Cerebellar cortex (tissue), 1 donor: ENCODE measurements at regions not wholly inside any gene's neighbourhood (a gene's known extent, or its start where the extent isn't known, plus 50 kb on each side); places are given as distances from the start of the nearest gene placed in this dataset.
A peak's percentile ranks its signal among the peaks of the same experiment; 100 is the strongest.

Source experiments
- DNase-seq: peaks from one replicate; pipeline ENCODE4 v3.0.0-alpha.2; 2015; ENCODE audit warnings: low spot score

DNA sequence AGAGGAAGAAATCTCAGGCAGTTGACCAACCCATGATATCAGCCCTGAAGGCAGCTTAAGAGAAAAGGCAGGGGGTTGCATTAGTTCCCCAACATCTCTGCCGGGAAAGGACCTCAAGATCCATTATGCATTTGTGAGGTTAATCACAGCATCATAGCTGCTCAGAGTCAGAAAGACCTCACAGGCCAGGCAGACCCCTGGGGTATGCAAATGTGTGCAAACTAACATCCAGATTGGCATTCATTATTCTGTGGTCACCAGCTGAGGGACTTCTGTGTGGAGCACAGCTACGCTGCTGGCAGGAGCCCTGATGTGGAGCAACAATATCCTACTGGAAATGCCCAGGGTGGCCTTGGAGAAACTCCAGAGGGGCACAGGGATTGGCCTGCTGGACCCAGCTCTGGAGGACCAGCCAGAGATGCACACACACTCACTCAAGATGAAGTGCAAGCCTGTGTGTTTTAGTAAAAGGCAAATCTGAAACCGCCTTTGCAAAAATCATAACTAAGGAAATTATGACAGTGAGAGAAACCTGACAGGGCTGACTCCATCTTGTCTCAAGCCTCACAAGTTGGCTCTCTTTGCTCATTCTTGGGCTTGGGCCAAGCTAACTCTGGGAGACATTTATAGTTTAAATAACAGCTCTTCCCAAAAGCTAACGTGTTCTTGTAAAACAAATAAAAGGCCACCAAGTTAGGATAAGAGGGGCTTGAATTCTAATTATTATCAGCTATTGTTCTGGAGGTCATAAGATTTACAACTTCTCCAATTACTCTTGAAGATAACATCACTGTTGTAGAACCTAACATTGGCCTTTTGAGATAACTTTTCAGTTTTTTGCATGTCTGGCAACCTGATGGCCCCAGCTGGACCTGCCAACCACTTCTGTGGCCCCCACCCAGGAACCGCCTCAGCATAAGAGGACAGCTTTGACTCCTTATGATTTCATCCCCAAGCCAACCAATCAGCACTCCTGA lies 257.1 kb downstream of the UACA start:
- no peak for DNase-seq

DNA sequence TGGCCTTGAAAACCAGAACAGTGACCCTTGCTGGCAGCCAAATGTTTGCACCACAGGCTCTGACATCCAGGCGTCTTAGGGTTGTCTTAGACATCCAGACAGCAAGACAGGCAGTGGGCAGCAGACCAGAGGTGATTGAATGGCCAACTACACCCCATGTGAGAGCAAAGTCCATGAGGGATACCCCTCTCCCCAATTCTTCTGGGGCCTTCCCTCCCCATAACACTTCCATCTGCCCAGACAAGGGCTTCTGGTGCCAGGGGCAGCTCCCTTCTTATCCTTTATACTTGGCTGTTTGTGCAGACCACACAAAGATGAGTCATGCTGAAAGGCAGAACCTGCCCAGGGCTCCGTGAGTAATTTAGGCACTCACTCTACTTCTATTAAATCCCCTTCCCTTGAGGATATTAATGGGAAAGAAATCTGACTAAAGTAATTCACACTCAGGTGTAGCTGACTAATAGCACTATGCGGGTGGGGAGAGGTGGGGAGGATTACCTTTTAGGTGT lies 257.9 kb downstream of the UACA start:
- DNase-seq: no peak

DNA sequence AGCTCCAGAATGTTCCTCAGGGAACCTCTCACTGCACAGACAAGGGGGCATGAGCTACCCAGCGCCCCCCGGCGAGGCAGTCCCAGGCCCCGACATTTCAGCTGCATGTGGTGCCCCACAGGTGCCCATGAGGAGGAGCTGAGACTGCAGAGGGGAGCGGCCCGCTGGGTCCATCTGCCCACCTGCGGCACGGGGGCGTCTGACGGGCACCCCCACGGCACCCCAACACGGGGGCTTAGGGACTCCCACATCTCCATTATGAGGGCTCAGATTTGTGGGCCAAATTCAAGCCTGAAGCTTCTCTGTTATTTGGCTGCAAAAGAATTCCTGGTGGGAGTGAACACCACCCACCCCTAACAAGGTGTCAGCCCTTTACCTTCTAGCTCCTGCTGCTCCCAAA lies 258.4 kb downstream of the UACA start:
- DNase-seq: no peak

DNA sequence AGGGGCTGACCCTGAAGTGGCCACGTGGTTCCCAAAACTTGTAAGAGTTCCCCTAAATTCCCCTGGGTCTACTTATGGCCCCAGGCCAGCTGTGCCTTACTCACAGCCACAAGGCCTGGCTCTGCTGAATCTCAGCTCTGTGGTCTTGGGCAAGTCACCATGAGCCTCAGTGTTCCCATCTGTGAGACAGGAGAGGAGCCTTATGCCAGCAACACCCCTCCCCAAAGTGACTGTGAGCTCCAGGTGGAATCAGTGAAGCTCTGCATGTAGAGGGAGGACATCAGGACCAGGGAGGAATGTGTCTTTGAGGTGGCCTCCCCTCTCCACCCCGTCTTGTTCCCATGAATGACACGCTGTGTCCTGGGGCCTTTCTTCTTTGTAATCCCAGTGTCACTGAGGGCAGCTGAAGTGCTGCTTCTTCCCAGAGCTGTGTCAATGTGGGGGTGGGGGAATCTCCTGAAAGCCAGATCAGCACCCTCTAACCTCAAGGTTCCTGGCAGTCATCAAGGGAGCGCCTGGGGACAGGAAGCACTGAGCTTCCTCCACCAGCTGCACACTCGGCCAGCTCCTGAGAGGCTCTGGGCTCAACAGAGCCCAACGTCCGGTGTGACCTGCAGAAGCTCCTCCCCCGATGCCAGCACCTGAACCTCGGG lies 258.9 kb downstream of the UACA start:
- DNase-seq: no peak

DNA sequence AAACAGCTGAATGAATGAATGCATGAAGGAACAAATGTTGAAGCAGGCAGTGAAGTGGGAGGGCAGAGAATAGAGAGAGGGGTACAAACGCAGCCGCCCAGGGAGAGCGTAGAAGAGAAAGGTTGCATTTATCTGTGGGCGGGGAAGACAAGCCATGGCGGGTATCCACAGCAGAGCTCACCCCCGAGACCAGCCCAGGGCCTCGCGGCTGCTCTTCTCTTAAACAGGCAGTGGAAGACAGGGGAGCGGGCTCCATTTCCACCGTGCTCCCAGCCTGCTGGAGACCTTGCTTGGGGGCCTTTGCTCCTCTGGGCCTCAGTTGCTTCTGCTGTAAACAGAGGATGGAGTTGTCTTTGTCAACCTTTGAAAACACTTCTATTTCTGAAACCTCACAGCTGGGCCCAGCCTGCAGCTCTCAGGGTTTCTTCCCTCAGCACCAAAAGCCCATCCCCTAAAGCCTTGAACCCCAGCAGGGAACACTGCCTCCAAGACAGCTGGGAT lies 259.5 kb downstream of the UACA start:
- DNase-seq: no peak

DNA sequence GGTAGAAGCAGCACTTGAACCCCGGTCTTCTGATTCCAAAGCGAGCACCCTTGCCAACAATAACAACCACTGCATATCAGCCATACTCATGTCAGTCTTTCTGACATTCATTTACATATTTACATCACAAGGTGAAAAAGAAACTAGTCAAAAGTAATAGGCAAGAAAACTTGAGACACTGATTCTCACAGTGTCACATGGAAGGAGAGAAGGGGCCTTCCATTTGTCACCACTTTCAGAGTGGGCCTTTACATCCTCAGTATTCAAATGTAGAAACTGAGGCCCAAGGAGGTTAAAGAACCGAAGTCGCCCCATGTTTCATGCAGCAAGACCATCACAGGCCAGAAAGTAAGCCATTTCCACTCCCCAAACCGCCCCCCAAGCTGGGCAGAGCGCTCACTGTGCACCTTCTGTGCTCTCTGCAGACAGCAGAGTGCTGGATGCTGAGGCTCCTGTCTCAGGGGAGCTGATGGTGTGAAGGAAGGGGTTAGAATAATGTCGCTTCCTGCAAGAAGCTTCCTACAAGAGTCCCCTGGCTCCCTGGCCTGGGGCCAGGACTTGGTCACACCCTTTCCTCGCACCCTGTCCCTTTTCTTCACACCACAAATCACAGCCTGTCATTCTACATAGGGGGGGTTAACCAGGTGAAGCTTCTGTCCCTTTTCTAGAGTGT lies 260.1 kb downstream of the UACA start:
- no peak for DNase-seq

DNA sequence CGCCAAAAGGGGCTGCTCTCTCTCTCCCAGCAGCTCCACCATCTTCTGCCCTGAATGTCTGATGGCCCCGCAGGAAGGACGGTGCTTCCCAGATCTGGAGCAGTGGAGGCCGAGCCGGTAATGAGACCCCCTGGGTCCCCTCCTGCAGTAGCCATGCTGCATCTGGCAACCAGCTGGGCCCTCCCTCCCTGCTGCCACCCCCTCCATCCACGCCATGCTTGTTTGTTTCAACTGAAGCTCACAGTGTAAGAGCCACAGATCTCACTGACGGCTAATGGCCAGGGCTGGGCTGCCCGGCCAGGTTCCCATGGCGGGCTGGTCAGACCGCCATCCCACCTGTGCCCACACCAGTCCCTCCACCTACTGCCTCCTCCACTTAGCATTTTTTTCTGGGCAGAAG lies 260.8 kb downstream of the UACA start:
- no peak for DNase-seq

DNA sequence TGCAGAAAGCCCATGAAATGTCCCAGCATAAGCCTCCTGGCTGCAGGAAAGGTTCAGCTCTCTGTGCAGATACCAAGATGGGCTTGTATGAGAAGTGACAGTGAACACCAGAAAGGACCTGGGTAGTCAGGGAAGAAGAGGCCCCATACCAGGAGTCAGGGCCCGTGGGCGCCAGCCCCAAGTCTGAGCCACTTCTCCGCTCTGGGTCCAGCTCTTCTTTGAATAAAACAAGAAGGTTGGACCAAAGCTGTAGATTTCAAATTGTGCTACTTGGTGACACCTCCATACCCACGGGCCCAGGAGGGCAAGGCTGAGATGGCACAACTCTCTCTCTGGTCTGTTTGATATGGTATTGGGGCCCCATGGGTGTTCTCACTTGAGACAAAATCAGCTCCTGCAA lies 261.5 kb downstream of the UACA start:
- no peak for DNase-seq

DNA sequence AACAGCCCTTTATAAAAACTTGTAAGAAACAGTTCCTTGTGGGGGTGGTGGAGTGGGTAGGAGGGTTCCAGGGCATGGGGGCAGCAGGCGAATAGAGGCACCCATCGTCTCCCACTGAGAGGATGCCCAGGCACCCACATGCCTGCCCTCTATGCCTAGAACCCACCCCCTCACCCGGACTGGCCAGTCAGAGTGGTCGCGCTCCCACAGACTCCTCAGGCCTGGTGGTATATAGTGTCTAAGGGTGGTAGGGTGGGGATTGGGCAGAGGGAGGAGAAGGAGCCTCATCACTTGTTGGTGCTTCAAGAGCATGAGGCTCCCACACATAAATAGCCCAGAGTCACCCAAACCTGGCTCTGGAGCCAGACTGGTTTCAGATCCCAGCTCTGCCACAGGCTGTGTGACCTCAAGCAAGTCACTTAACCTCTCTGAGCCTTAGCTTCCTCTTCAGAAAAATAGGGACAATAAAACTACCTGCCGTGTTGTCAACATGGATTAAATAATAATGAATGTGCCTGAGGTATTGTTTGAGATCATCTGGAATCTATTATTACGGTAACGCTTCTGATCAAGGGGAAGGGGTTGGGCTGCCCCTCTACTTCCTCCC lies 262.1 kb downstream of the UACA start:
- DNase-seq: no peak

DNA sequence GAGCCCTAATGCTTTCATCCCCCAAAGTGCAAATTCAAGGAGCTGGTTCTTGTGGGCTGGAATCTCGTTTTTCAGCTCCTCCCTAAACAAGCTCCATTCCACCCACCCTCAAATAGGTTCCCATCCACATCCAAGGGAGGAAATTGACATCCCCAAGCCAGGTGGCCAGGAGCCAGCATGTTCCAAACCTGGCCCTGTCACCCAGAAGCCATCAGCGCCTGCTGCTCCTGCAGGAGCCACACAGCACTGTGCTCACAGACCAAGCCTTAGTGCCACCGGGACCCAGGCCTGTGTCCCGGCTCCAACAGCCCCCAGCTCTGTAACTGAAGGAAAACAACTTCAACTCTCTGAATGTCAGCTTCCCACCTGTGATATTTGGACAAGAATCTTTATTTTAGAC lies 263.6 kb downstream of the UACA start:
- DNase-seq: no peak

DNA sequence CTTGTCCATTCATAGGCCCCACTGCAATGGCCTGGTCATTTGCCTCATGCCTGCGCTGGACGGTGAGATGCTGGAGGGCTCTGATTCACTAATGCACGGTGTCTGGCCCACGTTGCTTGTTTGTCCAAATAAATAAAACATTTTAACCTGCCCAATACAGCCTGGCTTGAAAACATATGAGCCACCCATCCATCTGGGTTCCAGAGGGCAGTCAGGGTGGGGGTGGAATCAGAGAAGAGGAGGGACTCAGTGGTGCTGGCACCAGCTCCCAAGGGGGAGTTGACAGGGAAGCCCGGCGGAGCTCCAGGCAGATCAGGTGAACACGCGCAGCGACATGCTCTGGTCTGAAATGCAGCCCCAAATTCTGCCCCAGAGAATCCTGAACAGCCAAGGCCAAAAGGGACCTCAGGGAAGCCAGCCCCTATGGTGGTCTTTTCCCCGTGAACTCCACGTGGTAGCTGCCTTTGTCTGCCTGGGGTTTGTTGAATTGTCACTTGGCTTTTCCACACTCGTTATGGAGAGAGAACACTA lies 265.2 kb downstream of the UACA start:
- no peak for DNase-seq

DNA sequence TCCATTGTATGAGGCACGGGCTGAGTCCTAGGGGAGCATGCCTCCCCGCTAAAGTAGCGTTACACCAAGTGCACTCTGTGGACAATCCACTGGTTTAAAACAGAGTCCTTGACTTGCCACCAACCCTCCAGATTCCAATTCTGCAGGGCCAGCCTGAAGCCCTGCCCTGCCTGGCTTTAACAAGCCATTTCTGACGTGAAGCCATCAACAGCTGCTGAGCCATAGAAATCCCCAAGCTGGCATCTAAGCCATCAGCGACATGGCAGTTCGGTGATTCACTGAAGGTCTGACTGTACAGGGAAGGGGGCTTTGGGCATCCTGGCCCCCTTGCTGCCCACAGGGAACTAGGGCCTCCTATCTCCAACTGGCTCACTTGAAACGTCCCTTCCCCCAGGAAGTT lies 265.7 kb downstream of the UACA start:
- no peak for DNase-seq

DNA sequence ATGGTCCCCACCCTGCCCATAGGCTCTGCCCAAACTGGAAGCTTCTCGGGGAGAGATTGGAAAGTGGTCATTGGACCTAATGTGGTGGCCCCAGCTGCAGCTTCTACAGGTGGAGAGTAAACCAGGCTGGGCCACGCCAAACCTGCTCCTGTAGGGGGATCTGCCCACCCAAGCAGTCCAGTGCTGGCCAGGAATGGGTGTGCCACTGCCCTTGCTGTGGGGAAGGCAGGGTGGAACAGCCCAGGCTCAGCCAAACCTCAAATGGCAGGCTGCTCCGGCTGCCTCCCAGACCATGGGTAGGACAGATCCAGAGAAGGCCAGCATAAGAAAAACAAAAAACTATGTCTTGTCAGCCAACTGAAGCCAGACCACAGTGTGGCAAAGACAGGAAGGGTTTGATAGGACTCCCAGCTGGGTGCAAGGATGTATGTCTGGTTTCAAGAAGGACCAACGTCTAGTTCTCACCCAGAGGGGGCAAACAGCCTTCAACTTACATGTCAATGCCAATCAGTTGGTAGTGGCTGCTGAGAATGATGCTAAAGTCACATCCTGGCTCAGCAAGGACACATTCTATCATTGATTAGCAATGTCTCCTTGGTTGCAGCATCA lies 267.3 kb downstream of the UACA start:
- no peak for DNase-seq

DNA sequence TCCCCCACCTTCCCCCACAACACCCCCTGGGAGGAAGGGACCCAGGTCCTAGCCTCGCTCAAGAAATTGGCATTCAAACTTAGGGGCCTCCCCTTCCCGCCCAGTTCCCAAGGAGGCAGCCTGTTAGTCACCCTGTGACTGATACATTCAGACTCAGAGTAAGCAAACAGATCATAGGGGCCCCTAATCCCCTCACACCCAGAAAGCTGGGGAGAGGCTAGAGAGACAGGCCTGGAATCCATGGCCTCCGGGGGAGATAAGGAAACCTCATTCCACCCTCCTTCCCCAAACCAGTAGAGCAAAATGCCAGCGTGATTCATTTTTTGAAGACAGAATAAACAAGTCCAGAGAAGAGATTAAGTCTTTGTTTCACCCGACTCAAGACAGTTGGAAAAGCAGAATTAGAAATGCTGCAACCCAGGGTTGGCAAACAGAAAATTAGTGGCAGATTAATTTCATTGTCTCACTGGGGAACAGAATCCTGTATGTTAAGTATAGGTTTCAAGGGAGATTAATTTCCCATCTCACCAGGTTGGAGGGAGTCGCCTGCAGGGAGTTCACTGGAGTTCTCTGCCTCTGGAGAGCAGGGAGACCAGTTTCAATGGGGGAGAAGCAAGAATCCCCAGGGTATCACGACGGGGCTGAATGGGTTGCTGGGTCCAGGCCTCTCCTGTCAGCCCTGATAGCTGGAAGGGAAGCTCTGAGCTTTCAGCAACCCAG lies 268.3 kb downstream of the UACA start:
- DNase-seq: peak; percentile 34

DNA sequence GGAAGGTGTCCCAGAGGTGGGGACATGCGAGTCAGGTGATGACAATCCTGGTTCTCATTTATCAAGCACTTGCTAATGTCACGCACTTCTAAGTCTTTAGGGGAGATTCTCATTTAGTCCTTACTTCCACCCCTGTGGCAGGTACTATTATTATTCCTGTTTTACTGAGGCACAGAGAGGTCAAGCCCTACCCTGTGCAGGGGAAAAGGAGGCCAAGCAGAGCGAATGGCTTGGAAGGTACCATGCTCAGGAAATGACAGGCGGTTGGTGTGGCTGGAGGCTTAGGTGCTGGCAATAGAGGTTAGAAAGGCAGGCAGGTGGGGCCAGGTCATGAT lies 268.9 kb downstream of the UACA start:
- DNase-seq: peak; percentile 30

DNA sequence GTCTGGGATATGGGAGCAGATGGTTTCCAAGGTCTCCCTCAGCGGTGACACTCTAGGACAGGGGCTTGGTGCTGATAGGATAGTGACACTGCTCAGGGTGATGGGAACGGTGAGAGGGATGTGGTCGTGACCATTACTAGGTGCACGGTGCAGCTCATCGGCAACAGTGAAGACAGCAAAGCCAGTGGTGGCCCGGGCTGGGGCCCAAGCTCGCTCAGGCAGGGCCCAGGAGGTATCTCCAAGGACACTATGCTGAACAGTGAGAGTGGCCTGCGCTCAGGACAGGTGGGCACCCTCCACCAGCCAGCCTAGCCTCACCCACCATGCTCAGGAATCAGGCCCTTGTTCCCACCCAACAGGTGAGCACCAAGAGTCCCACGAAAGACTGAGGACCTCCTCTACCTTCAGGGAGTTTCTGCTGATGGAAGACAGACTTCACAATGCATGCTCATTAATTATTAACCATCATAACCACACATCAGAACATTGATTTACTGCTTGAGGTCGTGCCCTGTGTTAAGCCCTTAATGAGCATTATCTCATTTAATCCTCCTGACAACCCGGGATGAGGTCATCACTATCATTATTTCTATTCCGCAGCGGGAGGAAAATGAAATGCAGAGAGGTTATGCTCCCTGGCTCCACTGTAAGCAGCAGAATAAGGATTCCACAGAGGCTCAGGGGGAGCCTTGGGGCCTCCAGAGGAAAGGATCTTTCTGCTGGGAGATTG lies 269.4 kb downstream of the UACA start:
- DNase-seq: no peak

DNA sequence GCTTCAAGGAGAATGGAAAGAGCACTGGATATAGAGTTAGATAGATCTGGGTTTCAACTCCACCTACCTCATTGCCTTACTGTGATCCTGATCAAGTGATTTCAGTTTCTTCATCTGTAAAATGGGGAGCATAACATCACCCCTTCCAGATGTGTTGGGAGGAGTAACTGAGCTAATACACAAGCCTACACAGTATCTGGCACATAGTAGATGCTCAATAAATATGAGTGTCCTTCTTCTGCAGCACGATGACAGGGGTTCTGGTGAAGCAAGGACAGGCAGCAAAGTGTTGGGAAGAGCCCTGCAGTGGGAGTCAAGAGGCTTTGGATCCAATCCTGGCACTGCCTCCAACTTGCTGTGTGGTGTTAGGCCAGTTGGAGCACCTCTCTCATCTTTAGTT lies 270.0 kb downstream of the UACA start:
- DNase-seq: no peak

DNA sequence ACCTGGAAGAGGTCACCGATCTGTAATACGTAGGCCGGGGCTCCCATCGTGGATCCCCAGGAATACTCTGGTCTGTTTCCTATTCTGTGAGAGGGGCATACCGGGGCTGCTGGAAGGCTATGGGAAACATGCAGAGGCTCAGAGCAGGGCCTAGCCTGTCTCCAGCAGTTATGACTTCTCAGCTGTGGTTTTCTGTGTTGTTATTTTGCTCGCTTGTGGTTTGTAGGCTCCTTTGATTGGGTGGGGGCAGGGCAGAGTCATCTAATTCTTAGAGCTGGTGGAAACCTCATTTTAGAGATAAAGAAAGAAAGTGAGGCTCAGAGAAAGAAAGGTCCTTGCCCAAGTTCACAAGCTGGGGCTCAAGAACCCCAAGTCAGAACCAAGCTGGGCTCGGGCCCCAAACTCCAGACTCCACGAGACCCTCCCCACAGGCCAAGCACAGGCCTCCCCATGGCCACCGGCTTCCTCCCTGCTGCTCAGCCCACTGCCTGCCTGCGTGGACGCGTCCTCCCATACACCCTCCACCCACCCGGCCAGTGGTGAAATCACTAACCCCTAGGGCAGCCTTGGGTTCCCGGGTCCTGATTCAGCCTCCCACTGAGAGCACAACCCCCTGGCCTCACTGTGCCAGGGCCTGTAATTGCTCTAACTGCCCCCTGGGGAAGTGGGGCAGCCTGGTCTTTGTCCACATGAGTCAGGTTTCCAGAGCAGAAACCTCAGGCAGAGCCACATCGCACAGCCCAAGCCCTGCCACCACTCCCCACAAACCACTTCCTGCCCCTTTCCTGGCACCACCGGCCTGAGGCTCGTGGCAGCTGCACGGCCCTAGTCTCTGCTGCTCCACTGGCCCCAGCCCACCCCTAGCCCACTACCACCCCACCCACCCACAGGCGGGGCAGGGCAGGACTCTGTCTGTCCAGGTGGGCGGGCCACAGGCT lies 270.8 kb downstream of the UACA start:
- DNase-seq: no peak

DNA sequence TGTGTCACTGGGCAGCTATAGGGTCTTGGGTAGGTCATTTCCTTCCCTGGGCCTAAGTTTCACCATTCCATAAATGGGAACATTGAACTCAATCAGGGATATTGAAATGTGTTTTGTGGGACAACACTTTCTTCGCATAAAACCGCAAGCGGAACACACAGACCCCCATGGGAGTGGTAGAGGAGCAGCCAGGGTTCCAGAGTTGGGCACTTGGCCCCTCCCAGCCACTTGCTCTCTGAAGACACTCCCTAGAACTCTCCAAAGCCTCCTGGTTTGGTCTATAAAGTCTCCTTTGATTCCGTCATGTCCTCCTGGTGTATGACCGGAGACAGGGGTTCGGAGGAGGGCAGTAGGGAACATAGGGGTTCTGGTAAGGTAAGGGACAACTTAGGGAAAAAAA lies 271.7 kb downstream of the UACA start:
- no peak for DNase-seq
